ENCODE measurements at regions not wholly inside any gene's neighbourhood (a gene's known extent, or its start where the extent isn't known, plus 50 kb on each side); places are given as distances from the start of the nearest gene placed in this dataset.

GRCh38 chr4:132312521-132312920 lies 836.6 kb upstream of the PCDH10 start:
- no peak overlapping the region for H3K4me3 ChIP-seq (ENCODE audit: low read depth, poor library complexity, severe bottlenecking)
- TF ChIP-seq POLR2A (IDR thresholded peaks at IDR 0.05), result no peak
- TF ChIP-seq CTCF (IDR thresholded peaks at IDR 0.05), result no peak
- intact Hi-C loops (cut with DNase I; ENCODE audit: low total_unique reads), result no loop called here
- 71 to 84% methylated on average over 2 of the region's 2 CpGs for WGBS, 2 donors
- DNase-seq (ENCODE audit: low spot score in 2 of 2), result no peak

- intact Hi-C loops (cut with DNase I; ENCODE audit: low total_unique reads), result no loop called here
- DNase-seq (ENCODE audit: low spot score in 2 of 2), result no peak
- TF ChIP-seq CTCF (IDR thresholded peaks at IDR 0.05) (no peak), POLR2A (IDR thresholded peaks at IDR 0.05) (no peak)
- WGBS, 2 donors, result 72 to 76% methylated on average over 7 of the region's 7 CpGs
- no peak overlapping the region for H3K4me3 ChIP-seq (ENCODE audit: low read depth, poor library complexity, severe bottlenecking)
Observed at GRCh38 chr4:132313852-132314251, 835.2 kb upstream of the PCDH10 start.

- intact Hi-C loops (cut with DNase I; ENCODE audit: low total_unique reads), result no loop called here
- DNase-seq (ENCODE audit: low spot score in 2 of 2), result no peak
Observed at GRCh38 chr4:132316738-132317137, 832.4 kb upstream of the PCDH10 start.

GRCh38 chr4:132317923-132318322 lies 831.2 kb upstream of the PCDH10 start:
- DNase-seq (ENCODE audit: low spot score in 2 of 2), result no peak
- 79 to 87% methylated on average over 2 of the region's 2 CpGs for WGBS, 2 donors
- H3K4me3 ChIP-seq (ENCODE audit: low read depth, poor library complexity, severe bottlenecking), result no peak overlapping the region
- intact Hi-C loops (cut with DNase I; ENCODE audit: low total_unique reads), result no loop called here
- TF ChIP-seq CTCF (IDR thresholded peaks at IDR 0.05), result no peak
- TF ChIP-seq POLR2A (IDR thresholded peaks at IDR 0.05), result no peak

More at GRCh38 chr4:132316738-132317137, 832.4 kb upstream of the PCDH10 start:
- H3K4me3 ChIP-seq (ENCODE audit: low read depth, poor library complexity, severe bottlenecking), result no peak overlapping the region
- no peak for TF ChIP-seq POLR2A (IDR thresholded peaks at IDR 0.05)
- TF ChIP-seq CTCF (IDR thresholded peaks at IDR 0.05), result no peak
- 87 to 93% methylated on average over 2 of the region's 2 CpGs for WGBS, 2 donors

GRCh38 chr4:132328761-132329160 lies 820.3 kb upstream of the PCDH10 start:
- no peak overlapping the region for H3K4me3 ChIP-seq (ENCODE audit: low read depth, poor library complexity, severe bottlenecking)
- TF ChIP-seq POLR2A (IDR thresholded peaks at IDR 0.05) (no peak), CTCF (IDR thresholded peaks at IDR 0.05) (no peak)
- 33 to 75% methylated on average over 1 of the region's 1 CpG for WGBS, 2 donors
- no peak for DNase-seq (ENCODE audit: low spot score in 2 of 2)
- intact Hi-C loops (cut with DNase I; ENCODE audit: low total_unique reads), result no loop called here

GRCh38 chr4:132330994-132331393 lies 818.1 kb upstream of the PCDH10 start:
- no peak for DNase-seq (ENCODE audit: low spot score in 2 of 2)
- H3K4me3 ChIP-seq (ENCODE audit: low read depth, poor library complexity, severe bottlenecking), result no peak overlapping the region
- TF ChIP-seq POLR2A (IDR thresholded peaks at IDR 0.05) (no peak), CTCF (IDR thresholded peaks at IDR 0.05) (no peak)
- intact Hi-C loops (cut with DNase I; ENCODE audit: low total_unique reads), result no loop called here
- 81 to 82% methylated on average over 2 of the region's 2 CpGs for whole genome bisulfite sequencing, 2 donors

All from lower leg skin (tissue), 4 donors.